HEK293T (cell line): ENCODE measurements at regions not wholly inside any gene's neighbourhood (a gene's known extent, or its start where the extent isn't known, plus 50 kb on each side); places are given as distances from the start of the nearest gene placed in this dataset.

Experiments
- ARNT ChIP-seq: fragments of 450-650 bp; IDR thresholded peaks from 2 replicates; pipeline ENCODE4 v1.6.1; 2017; ENCODE audit warnings: mild to moderate bottlenecking
- BHLHE40 ChIP-seq: fragments of 450-650 bp; IDR thresholded peaks from 2 replicates; pipeline ENCODE4 v1.6.1; 2016; ENCODE audit warnings: mild to moderate bottlenecking, moderate library complexity, borderline replicate concordance
- FOXM1 ChIP-seq: fragments of 450-650 bp; IDR thresholded peaks from 2 replicates; pipeline ENCODE4 v1.6.1; 2017; ENCODE audit warnings: mild to moderate bottlenecking, borderline replicate concordance
- HDGF ChIP-seq: fragments of 450-650 bp; IDR thresholded peaks from 2 replicates; pipeline ENCODE4 v1.6.1; 2017; ENCODE audit warnings: antibody characterized with exemption, borderline replicate concordance
- SP1 ChIP-seq: fragments of 450-650 bp; IDR thresholded peaks from 2 replicates; pipeline ENCODE4 v1.6.1; 2017

DNA sequence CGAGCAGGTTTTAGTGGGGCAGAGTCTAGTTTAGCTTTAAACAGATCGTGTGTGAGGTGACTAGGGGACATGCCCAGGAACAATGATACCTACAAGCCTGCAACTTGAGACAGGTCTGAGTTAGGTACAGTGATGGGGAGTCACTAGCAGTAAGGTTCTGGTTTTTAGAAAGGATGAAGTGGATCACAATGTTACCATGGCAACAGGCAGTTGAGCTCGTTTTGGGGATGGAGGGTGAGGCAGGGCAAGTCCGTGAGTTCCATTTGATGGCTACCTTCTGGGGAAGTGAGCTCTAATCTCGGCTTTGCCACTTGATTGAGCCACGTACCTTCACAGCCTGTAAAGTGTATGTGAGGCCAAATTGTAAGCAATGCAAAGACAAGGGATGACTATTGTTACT, 76.0 kb upstream of the GTF3A start:
- no peak for TF ChIP-seq BHLHE40
- TF ChIP-seq SP1 = no peak
- TF ChIP-seq FOXM1 = no peak
- no peak for TF ChIP-seq ARNT
- no peak for TF ChIP-seq HDGF
